ENCODE measurements at regions not wholly inside any gene's neighbourhood (a gene's known extent, or its start where the extent isn't known, plus 50 kb on each side); places are given as distances from the start of the nearest gene placed in this dataset.

GRCh38 chr6:78583079-78583478, 284.3 kb upstream of the IRAK1BP1 start:
- ChIA-PET CTCF (interaction anchor here (0.9 kb wide), 1 partner anchor 15 kb away, joined by 4 read pairs; no protein-coding TSS in a partner anchor), POLR2A (no interaction called here)
- TF ChIP-seq CTCF (IDR thresholded peaks at IDR 0.05; ENCODE audit: insufficient read depth, low read length, missing control alignments): no peak
- H3K4me3 ChIP-seq (ENCODE audit: low read depth, low read length): no peak overlapping the region
- DNase-seq (ENCODE audit: low read depth, low spot score): no peak

GRCh38 chr6:78589436-78589835, 277.9 kb upstream of the IRAK1BP1 start:
- no peak for DNase-seq (ENCODE audit: low read depth, low spot score)
- no peak overlapping the region for H3K4me3 ChIP-seq (ENCODE audit: low read depth, low read length)
- POLR2A ChIA-PET: no interaction called here
- CTCF ChIA-PET: interaction anchor here (1.0 to 1.1 kb wide), 2 partner anchors 9 to 211 kb away, joined by 3 to 6 read pairs; no protein-coding TSS in a partner anchor
- TF ChIP-seq CTCF (IDR thresholded peaks at IDR 0.05; ENCODE audit: insufficient read depth, low read length, missing control alignments): no peak

- CTCF ChIA-PET: no interaction called here
- no peak for DNase-seq (ENCODE audit: low read depth, low spot score)
- POLR2A ChIA-PET: no interaction called here
- H3K4me3 ChIP-seq (ENCODE audit: low read depth, low read length): no peak overlapping the region
- TF ChIP-seq CTCF (IDR thresholded peaks at IDR 0.05; ENCODE audit: insufficient read depth, low read length, missing control alignments): no peak
These were observed 273.3 kb upstream of the IRAK1BP1 start for GRCh38 chr6:78593898-78594667.

- CTCF ChIA-PET: no interaction called here
- POLR2A ChIA-PET: no interaction called here
- no peak for TF ChIP-seq CTCF (IDR thresholded peaks at IDR 0.05; ENCODE audit: insufficient read depth, low read length, missing control alignments)
These were observed 272.7 kb upstream of the IRAK1BP1 start for GRCh38 chr6:78594668-78595066.

GRCh38 chr6:78597966-78598365, 269.4 kb upstream of the IRAK1BP1 start:
- ChIA-PET POLR2A (no interaction called here), CTCF (interaction anchor here (1.2 to 4.8 kb wide), 5 partner anchors 12 to 111 kb away, joined by 3 to 19 read pairs (median 4); no protein-coding TSS in a partner anchor)

More at GRCh38 chr6:78594668-78595066, 272.7 kb upstream of the IRAK1BP1 start:
- no peak overlapping the region for H3K4me3 ChIP-seq (ENCODE audit: low read depth, low read length)
- DNase-seq (ENCODE audit: low read depth, low spot score): no peak

More at GRCh38 chr6:78597966-78598365, 269.4 kb upstream of the IRAK1BP1 start:
- no peak for DNase-seq (ENCODE audit: low read depth, low spot score)
- no peak overlapping the region for H3K4me3 ChIP-seq (ENCODE audit: low read depth, low read length)
- no peak for TF ChIP-seq CTCF (IDR thresholded peaks at IDR 0.05; ENCODE audit: insufficient read depth, low read length, missing control alignments)

Data from AG04449 (cell line).